ENCODE measurements at regions not wholly inside any gene's neighbourhood (a gene's known extent, or its start where the extent isn't known, plus 50 kb on each side); places are given as distances from the start of the nearest gene placed in this dataset.

DNA sequence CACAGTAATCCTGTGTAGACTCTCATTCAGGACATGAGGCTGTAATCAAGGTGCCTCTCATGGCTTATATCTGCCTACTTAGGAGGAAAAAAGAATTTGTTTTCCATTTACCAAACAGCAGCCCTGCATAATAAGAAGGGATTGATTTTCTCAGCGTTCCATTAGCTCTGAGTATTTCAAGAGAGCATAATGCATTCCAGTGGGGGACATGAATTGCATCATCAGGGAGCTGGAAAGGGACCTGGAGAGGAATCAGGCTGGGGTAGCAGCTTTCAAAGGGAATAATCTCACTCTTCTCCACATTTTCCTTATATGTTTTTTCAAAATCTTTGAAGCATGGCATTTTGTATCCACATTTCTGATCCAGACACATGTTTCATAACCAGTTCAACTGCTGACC is 150.6 kb upstream of the ANKRD28 start:
- no peak for DNase-seq (ENCODE audit: low read depth, low spot score)

DNA sequence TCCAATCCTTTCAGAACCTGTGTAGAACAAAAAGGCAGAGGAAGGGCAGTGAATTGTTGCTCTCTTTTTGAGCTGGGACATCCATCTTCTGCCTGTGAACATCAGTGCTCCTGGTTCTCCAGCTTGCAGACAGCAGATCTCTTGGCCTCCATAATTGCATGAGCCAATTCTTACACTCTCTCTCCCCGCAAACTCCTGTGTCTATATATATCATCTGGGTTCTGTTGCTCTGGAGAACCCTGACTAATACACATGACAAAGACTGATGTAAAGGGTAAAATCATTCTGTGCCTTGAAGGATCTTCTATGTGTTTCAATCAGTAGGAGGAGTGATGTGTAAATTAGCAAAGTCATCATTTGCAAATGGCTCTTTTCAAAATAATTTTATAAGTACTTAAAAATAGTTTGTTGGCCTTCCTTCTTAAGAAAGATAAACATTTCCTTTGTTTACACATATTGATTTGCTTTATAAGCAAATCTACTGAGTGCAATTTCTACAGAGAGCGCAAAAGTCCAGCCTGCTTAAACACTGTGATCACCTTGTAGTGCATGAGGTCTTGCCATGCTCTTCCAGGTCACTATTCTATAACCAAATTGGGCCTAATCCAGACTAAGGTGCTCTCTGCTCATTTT is 154.9 kb upstream of the ANKRD28 start:
- no peak for DNase-seq (ENCODE audit: low read depth, low spot score)

DNA sequence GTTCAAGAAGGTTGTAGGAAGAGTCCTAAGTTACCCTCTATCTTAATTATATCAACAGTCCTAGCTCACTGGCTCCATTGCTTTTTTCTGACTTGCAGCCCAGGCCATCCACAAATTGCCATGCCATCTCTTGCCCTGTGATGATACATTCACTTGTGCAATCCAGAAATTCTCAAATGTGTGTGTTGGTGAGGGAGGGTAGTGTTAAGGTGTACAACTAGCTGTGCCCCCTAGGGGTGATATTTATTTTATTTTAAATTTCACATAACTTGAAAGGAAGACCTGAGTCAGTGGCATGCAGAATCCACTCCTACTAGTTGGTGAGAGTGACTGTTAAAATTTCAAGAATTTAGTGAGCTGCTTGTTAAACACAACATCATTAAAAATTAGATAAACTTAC is 156.1 kb upstream of the ANKRD28 start:
- DNase-seq (ENCODE audit: low read depth, low spot score), result no peak

DNA sequence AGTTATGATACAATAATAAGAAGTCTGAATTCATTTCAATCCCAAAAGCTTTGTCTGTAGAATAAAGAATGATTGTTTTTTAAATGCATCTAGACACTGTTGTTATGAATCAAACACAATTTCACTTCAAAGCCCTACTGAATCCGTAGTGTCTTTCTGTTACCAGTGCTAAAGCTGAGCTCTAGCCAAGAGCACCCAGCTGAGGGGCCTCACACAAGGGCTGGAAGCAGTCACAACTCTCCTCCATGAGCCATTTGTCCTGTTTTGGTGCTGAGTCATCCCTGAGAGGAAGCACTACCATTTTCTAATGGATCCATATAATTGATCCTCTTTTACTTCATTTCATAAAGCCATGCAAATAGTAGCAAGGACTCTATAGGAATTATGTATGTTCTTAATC is 158.2 kb upstream of the ANKRD28 start:
- peak; percentile 17 for DNase-seq (ENCODE audit: low read depth, low spot score)

- DNase-seq (ENCODE audit: low read depth, low spot score), result no peak
Measured at GRCh38 chr3:15958692-15959433, 161.1 kb upstream of the ANKRD28 start.

DNA sequence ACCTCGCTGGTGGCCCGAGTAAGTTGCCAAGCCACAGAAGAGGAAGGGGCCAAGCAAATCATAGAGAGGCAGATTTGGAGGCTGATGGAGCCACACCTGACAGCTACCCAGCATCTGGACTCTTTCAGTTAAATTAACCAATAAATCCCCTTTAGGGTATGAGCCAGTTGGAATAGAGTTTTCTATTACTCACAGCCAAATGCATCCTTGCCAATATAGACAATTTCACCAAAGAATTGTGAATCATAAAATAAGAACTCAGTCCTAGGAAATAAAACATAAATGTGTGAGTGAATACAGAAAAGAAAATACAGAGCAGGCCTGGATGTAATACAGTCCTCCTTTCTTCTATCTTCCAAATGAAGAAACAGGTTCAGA is 161.6 kb upstream of the ANKRD28 start:
- DNase-seq (ENCODE audit: low read depth, low spot score), result no peak

GRCh38 chr3:15964605-15965442 is 167.0 kb upstream of the ANKRD28 start:
- DNase-seq (ENCODE audit: low read depth, low spot score), result peak; percentile 23

GRCh38 chr3:15967577-15967976 is 169.8 kb upstream of the ANKRD28 start:
- no peak for DNase-seq (ENCODE audit: low read depth, low spot score)

DNA sequence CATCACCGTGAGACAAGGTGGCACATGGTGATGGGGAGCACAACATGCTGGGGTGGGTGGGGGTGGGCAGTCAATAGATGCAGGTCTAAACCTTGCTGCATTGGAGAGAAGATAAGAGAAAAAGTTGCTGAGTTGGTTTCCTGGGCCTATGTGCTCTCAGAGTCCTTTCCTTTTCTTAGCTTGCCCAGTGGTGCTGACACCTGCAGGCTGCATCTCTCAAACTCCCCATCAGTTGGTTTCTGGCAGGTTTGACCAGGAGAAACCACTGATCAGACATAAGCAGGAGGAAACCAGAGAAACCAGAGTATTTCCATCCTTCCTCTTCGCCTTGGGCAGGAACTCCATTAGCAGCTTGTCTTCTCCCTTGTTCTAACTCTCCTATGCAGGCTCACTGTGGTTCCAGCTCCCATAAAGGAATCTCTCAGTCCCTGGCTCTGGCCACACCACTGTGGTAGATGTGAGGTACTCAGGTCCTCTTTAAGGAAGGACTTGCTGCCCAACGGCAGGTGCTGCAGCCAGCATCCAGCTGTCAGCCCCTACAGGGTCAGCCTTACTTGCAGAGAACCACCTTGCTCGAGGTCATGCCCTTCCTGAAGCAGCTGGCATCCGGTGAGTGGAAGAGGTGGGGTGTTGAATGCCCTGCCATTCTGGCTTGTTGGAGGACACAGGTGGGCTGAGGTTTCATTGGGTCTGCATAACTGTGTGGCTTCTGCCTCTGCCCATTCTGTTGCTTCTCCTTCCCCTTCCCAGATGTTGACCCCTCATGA is 172.3 kb upstream of the ANKRD28 start:
- DNase-seq (ENCODE audit: low read depth, low spot score), result no peak

GRCh38 chr3:15973414-15973813 is 175.6 kb upstream of the ANKRD28 start:
- DNase-seq (ENCODE audit: low read depth, low spot score), result no peak

DNA sequence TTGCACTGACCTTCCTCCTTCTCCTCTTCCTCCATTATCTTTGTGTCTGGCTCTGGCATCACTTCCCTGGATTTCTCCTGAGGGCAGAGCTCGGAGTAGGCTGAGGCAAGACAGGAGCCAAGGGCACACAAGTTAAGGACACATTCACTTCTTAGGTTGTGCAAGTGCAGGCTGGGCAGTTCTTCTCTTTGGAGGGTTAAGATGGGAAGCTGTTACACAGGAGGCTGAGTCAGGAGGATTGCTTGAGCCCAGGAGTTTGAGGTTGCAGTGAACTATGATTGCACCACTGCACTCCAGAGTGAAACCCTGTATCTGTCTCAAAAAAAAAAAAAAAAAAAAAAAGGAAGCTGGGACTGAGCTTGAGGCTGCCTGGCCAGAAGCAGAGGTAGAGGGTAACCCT is 176.2 kb upstream of the ANKRD28 start:
- DNase-seq (ENCODE audit: low read depth, low spot score), result no peak

DNA sequence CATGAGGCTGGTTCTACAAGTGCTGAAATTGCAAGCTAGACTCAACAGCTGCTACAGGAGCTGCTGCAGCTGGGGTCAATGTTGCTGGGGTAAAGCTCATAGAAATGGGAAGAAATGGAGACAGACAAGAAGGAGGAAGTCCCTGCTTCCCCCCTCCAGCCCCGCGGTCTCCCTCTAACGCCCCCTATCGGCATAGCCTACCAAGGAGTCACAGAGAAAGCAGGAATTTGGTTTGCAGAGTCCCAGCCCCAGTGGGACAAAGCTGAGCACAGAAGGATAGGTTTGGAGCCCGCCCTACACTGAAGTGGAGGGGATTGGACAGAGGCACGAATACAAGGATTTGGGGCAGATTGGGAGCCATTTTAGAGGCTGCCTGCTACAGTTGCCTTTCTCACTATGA is 176.9 kb upstream of the ANKRD28 start:
- DNase-seq (ENCODE audit: low read depth, low spot score), result no peak

- no peak for DNase-seq (ENCODE audit: low read depth, low spot score)
Measured at GRCh38 chr3:15976524-15976923, 178.7 kb upstream of the ANKRD28 start.

DNA sequence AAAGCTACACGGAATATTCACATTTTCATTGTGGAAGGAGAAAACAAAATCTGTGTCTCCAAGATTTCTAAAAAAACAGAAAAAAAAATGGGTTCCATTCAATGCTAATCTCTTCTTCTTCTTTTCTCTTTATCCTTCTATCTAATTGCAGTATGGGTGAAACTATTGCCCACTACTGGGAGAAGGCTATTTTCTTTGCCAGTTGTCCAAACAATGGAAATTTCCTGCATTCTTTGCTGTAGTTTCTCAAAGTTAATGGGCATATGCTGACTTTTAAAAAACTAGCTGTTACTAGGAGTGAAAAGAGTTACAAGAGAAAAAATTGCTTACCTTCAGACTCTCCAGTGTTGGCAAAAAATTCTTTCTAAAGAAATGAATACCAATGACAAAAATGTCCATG is 179.3 kb upstream of the ANKRD28 start:
- DNase-seq (ENCODE audit: low read depth, low spot score), result no peak

DNA sequence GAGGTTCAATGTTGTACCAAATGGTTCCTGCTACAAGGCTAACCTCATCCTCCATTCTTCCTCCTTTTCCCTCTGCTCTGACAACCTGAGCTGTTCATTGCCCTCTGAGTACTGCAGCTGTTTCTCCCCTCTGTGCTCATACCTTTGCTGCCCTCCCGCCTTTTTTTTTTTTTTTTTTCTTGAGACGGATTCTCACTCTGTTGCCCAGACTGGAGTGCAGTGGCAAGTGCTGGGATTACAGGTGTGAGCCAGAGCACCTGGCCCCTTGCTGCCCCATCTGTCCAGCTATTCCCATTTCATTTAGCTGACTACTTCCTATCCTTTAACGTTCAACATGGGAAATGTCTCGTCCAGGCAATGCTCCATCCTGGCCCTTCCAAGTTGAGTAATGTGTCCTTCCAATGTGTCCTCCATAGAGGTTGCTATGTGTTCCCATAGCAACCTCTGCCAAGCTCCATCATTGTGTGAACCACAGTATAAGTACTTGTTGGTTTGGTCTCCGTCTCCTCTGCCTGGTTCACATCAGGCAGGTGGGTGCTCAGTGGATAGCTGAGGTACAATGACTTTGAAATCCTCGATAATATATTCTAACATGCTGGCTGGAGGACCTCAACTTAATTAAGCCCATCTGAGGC is 179.9 kb upstream of the ANKRD28 start:
- DNase-seq (ENCODE audit: low read depth, low spot score), result no peak

GRCh38 chr3:15978801-15979200 is 181.0 kb upstream of the ANKRD28 start:
- no peak for DNase-seq (ENCODE audit: low read depth, low spot score)

DNA sequence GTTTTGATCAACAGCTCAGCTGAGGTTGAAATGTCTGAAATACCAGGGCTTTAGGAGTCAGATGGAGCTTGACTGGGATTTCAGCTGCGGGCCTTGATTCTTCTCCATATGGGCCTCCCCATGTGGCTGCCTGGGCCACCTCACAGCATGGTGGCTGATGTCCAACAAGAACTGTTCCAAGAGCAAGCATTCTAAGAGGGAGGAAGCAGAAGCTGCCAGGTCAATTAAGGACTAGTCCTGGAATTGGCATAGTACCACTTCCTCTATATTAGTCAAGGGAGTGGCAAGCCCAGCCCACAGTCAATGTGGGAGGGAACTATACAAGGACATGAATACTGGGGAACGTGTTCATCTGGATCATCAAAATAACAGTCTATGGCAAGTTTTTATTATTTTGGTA is 181.7 kb upstream of the ANKRD28 start:
- DNase-seq (ENCODE audit: low read depth, low spot score), result no peak

DNA sequence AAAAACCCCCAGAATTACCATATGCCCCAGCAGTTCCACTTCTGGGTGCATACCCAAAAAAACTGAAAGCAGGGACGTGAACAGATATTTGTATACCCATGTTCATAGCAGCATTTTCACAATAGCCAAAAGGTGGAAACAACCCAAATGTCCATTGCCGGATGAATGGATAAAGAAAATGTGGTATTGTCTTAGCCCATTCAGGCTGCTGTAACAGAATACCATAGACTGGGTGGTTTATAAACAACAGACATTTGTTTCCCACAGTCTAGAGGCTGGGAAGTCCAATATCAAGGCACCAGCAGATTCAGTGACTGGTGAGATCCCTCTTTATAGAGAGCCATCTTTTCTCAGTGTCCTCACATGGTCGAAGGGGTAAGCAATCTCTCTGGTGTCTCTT is 182.1 kb upstream of the ANKRD28 start:
- DNase-seq (ENCODE audit: low read depth, low spot score), result no peak

- DNase-seq (ENCODE audit: low read depth, low spot score), result no peak
Measured at GRCh38 chr3:15982243-15982642, 184.5 kb upstream of the ANKRD28 start.

- peak; percentile 35 for DNase-seq (ENCODE audit: low read depth, low spot score)
Measured at GRCh38 chr3:15982667-15983196, 185.0 kb upstream of the ANKRD28 start.

- no peak for DNase-seq (ENCODE audit: low read depth, low spot score)
Measured at GRCh38 chr3:15983232-15983631, 185.5 kb upstream of the ANKRD28 start.
